PFSK-1 (cell line): ENCODE measurements at regions not wholly inside any gene's neighbourhood (a gene's known extent, or its start where the extent isn't known, plus 50 kb on each side); places are given as distances from the start of the nearest gene placed in this dataset.

Source experiments
- FOXP2 ChIP-seq: optimal IDR thresholded peaks from 2 replicates; pipeline ENCODE3; 2011; ENCODE audit warnings: borderline replicate concordance, control low read depth, inconsistent platforms; ENCODE audit not compliant: insufficient read depth; ENCODE audit errors: extremely low read length, extremely low read depth
- POLR2AphosphoS5 ChIP-seq: IDR thresholded peaks from 2 replicates; pipeline ENCODE4 v1.6.1; 2012; ENCODE audit warnings: low read depth, mild to moderate bottlenecking, control low read depth, low read length, moderate library complexity
- REST ChIP-seq, 2 experiments: IDR thresholded peaks; 2 replicates each; pipeline versions ENCODE4 v1.6.1 to v1.8.0; 2011 to 2012; ENCODE audit warnings: low read depth in 2 of 2, low read length in 2 of 2, control low read depth in 1 of 2, inconsistent platforms in 1 of 2, mild to moderate bottlenecking in 1 of 2, moderate library complexity in 1 of 2; ENCODE audit not compliant: insufficient read depth in 1 of 2
- SIN3A ChIP-seq: IDR thresholded peaks from 2 replicates; pipeline ENCODE4 v1.6.1; 2012; ENCODE audit warnings: mild to moderate bottlenecking, low read length, moderate library complexity, borderline replicate concordance; ENCODE audit not compliant: insufficient read depth
- TAF1 ChIP-seq: IDR thresholded peaks from 2 replicates; pipeline ENCODE4 v1.6.1; 2012; ENCODE audit warnings: low read length, control low read depth, borderline replicate concordance; ENCODE audit not compliant: insufficient read depth

- TF ChIP-seq REST (IDR thresholded peaks at IDR 0.05; ENCODE audit: insufficient read depth in 1 of 2, low read depth in 2 of 2, low read length in 2 of 2), result no peak
- TF ChIP-seq SIN3A, result no peak
- TF ChIP-seq POLR2AphosphoS5, result no peak
- no peak for TF ChIP-seq FOXP2
- TF ChIP-seq TAF1, result no peak
Measured at GRCh38 chr1:36595349-36595748, 112.6 kb upstream of the CSF3R start.

GRCh38 chr1:36594023-36594422 is 111.3 kb upstream of the CSF3R start:
- TF ChIP-seq REST (IDR thresholded peaks at IDR 0.05; ENCODE audit: insufficient read depth in 1 of 2, low read depth in 2 of 2, low read length in 2 of 2), result no peak
- no peak for TF ChIP-seq SIN3A
- TF ChIP-seq POLR2AphosphoS5, result no peak
- TF ChIP-seq FOXP2, result no peak
- no peak for TF ChIP-seq TAF1

GRCh38 chr1:36591278-36591677 is 108.6 kb upstream of the CSF3R start:
- TF ChIP-seq FOXP2 (no peak), POLR2AphosphoS5 (no peak), REST (IDR thresholded peaks at IDR 0.05; ENCODE audit: insufficient read depth in 1 of 2, low read depth in 2 of 2, low read length in 2 of 2) (no peak), SIN3A (no peak), TAF1 (no peak)

- TF ChIP-seq FOXP2, result no peak
- no peak for TF ChIP-seq POLR2AphosphoS5
- no peak for TF ChIP-seq SIN3A
Measured at GRCh38 chr1:36590771-36591170, 108.1 kb upstream of the CSF3R start.

- no peak for TF ChIP-seq SIN3A
Measured at GRCh38 chr1:36590264-36590663, 107.6 kb upstream of the CSF3R start.

- no peak for TF ChIP-seq FOXP2
- TF ChIP-seq REST (IDR thresholded peaks at IDR 0.05; ENCODE audit: insufficient read depth in 1 of 2, low read depth in 2 of 2, low read length in 2 of 2), result no peak
- TF ChIP-seq POLR2AphosphoS5, result no peak
- no peak for TF ChIP-seq TAF1
- TF ChIP-seq SIN3A, result no peak
Measured at GRCh38 chr1:36588972-36589371, 106.3 kb upstream of the CSF3R start.
